ENCODE measurements at regions not wholly inside any gene's neighbourhood (a gene's known extent, or its start where the extent isn't known, plus 50 kb on each side); places are given as distances from the start of the nearest gene placed in this dataset.

GRCh38 chr10:88164471-88164870 lies 301.0 kb downstream of the PTEN start:
- ChIA-PET CTCF (interaction anchor here (1.4 kb wide), 1 partner anchor 18 kb away, joined by 5 read pairs; no protein-coding TSS in a partner anchor), SMC1A (ENCODE audit: uncharacterized antibody, unreplicated experiment) (interaction anchor here (1.3 kb wide), 1 partner anchor 305 kb away, joined by 3 read pairs; no protein-coding TSS in a partner anchor), RAD21 (ENCODE audit: unreplicated experiment) (no interaction called here), POLR2A (no interaction called here)
- ATAC-seq: no peak
- Histone ChIP-seq H3K27me3 (replicated peaks in 1 of 2; ENCODE audit: control insufficient read depth in 2 of 2, insufficient read depth in 2 of 2, low read length in 1 of 2) (no peaks in the 10 kb centered on the region), H4K20me1 (ENCODE audit: control insufficient read depth, insufficient read depth) (no peaks in the 10 kb centered on the region), H3K27ac (ENCODE audit: control insufficient read depth, insufficient read depth) (no peak overlapping the region), H3K9ac (ENCODE audit: control insufficient read depth, insufficient read depth, low read length) (no peak overlapping the region), H3K36me3 (ENCODE audit: control insufficient read depth in 2 of 2, insufficient read depth in 2 of 2, low read length in 1 of 2) (no peaks in the 10 kb centered on the region), H3K79me2 (ENCODE audit: control insufficient read depth, insufficient read depth, low read length) (no peaks in the 10 kb centered on the region), H3K4me2 (ENCODE audit: control insufficient read depth, insufficient read depth) (no peak overlapping the region), H2AFZ (ENCODE audit: control insufficient read depth, low read depth, low read length) (no peak overlapping the region), H3K9me3 (replicated peaks; ENCODE audit: control insufficient read depth, insufficient read depth, low read length) (peaks cover 2% of the 10 kb centered on the region; the same call in 2 of the 3 replicates), H3K4me3 (no peak overlapping the region), H3K4me1 (ENCODE audit: control insufficient read depth, insufficient read depth, low read length) (peaks cover 5% of the 10 kb centered on the region; the same call in 1 of the 2 replicates)
- TF ChIP-seq RAD51 (IDR thresholded peaks at IDR 0.05) (no peak), SMC3 (IDR thresholded peaks at IDR 0.05; ENCODE audit: borderline replicate concordance, low read length) (no peak), SMARCA5 (IDR thresholded peaks at IDR 0.05) (no peak), MEF2A (IDR thresholded peaks at IDR 0.05; ENCODE audit: insufficient read depth, low read depth, low read length) (no peak), EED (IDR thresholded peaks at IDR 0.05; ENCODE audit: low read depth) (no peak), ZZZ3 (IDR thresholded peaks at IDR 0.05; ENCODE audit: control insufficient read depth, insufficient read length, low read depth) (no peak), USF2 (IDR thresholded peaks at IDR 0.05; ENCODE audit: borderline replicate concordance, low read depth, low read length) (no peak), E2F8 (IDR thresholded peaks at IDR 0.05; ENCODE audit: low read depth, partially characterized antibody) (no peak)
- in situ Hi-C loops (cut with MboI) (no loop called here), intact Hi-C loops (cut with micrococcal nuclease; ENCODE audit: unreplicated experiment) (no loop called here)
- DNase-seq (ENCODE audit: low read depth, low spot score): no peak
- BruUV-seq (replicated peaks): no TSS peak
- no peak for FAIRE-seq
- WGBS (ENCODE audit: insufficient coverage, insufficient replicate concordance, low lambda C conversion rate, missing lambda C conversion rate): 96% methylated on average over 1 of the region's 1 CpG

Data from GM12878 (cell line).